GM21381 (cell line): ENCODE measurements at regions not wholly inside any gene's neighbourhood (a gene's known extent, or its start where the extent isn't known, plus 50 kb on each side); places are given as distances from the start of the nearest gene placed in this dataset.

ENCODE experiments used
- ATAC-seq: cut with Tn5 transposase; IDR thresholded peaks from one replicate; pipeline ENCODE4 v1.9.1; 2021; ENCODE audit warnings: mild to moderate bottlenecking, moderate library complexity; ENCODE audit not compliant: unreplicated experiment

- no peak for ATAC-seq
These were observed 779.3 kb downstream of the ARAP2 start for GRCh38 chr4:35464964-35465528.

DNA sequence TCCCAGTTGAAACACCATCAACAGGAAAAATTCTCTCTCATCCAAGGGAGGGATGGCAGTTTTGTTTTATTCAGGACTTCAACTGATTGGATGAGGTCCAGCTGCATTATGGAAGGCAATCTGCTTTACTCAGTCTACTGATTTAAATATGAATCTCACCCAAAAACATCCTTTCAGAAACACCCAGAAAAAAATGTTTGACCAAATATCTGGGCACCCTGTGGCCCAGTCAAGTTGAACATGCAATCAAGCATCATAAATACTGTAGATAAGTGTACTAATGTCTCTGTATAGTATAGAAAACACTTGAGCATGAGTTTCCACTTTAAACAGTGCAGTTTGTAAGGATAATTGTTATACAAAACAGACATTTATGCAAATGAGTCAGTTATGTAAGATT is 753.2 kb downstream of the ARAP2 start:
- no peak for ATAC-seq

- ATAC-seq: no peak
These were observed 750.3 kb downstream of the ARAP2 start for GRCh38 chr4:35493977-35494376.

DNA sequence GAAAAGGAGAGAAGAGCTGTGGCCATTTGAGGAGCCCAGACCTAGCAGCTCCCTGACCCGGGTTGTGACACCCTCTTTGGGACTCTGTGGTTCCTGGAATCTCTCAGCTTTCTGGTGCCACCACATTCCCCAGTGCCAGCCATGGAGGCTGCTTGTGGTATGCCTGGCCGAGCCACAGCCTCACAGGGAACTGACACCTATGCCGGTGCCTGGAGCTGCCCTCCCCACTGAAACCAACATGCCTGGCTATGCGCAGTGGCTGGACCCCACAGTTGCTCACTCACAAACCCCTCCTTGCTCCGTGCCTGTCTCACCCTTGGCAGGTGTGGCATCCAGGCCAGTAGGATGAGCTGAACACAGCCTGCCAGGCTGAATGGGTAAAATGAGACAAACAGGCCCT is 749.4 kb downstream of the ARAP2 start:
- no peak for ATAC-seq

DNA sequence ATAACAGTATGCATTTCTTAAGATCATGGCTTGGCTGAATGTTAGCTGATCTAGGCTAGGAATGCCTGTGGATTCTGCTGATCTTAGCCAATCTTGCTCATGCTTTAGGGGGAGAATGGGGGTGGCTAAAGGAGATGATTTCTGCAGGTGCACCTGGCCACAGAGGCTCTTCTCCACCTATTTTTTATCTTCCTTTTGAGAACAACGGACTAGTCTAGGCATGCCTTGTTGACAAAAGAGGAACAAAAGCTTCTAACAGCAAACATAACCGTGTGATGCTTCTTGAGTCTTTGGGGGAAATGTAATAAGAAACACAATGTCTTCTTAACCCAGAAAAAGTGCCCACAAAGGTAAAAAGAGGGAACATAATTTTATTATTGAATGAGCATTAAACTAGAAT is 743.5 kb downstream of the ARAP2 start:
- no peak for ATAC-seq

DNA sequence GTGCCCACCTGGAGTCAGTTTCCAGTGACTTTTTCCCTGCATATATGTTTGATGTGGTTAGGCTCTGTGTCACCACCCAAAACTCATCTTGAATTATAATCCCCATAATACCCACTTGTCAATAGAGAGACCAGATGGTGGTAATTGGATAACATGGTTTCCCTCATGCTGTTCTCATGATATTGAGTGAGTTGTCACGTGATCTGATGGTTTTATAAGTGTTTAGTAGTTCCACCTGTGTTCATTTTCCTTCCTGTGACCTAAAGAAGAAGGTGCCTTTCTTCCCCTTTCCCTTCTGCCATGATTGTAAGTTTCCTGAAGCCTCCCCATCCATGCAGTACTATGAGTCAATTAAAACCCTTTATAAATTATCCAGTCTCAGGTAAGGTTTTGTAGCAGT is 740.9 kb downstream of the ARAP2 start:
- ATAC-seq: no peak

DNA sequence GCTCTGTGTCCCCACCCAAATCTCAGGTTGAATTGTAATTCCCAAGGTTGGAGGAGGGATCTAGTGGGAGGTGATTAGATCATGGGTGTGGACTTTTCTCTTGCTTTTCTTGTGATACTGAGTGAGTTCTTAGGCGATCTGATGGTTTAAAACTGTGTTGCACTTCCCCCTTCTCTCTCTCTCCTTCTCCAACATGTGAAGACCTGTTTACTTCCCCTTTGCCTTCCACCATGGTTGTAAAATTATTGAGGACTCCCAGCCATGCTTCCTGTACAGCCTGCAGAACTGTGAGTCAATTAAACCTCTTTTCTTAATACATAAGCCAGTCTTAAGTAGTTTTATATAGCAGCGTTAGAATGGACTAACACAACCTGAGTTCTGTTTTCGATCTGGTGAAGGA is 738.2 kb downstream of the ARAP2 start:
- no peak for ATAC-seq

DNA sequence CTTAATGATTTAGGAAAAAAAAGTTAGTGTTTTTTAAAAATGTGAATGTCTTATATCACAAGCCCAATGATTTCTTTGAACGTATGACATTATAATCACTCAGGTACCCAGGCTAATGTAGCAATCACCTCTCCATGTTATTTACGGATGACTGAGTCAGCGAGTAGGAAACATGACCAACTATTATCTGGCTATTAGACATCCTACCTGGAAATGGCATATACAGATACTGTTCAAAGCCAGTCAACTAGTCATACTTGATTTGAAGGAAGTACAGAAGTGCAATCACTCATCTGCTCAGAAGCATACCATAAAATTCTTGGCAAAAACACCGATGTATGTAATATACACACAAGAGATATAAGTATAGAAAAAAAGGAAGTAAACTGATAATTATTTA is 732.5 kb downstream of the ARAP2 start:
- no peak for ATAC-seq

DNA sequence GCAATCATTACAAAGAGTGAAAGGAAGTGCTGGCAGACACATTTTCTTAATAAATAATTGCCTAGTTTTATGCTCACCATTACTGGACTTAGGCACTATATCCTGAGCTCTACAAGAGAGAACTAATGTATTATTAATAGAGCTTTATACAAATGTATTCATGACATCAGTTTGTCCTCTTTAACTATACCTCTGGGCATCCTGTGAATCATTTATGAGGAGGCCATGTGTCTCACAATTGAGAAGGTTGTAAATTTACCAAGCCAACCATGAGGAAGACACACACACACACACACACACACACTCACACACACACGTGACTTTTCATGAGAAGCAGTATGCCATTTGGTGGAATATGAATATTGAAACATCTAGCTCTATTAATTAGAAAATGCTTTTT is 728.2 kb downstream of the ARAP2 start:
- ATAC-seq: no peak

GRCh38 chr4:35520059-35520458 is 724.3 kb downstream of the ARAP2 start:
- no peak for ATAC-seq

DNA sequence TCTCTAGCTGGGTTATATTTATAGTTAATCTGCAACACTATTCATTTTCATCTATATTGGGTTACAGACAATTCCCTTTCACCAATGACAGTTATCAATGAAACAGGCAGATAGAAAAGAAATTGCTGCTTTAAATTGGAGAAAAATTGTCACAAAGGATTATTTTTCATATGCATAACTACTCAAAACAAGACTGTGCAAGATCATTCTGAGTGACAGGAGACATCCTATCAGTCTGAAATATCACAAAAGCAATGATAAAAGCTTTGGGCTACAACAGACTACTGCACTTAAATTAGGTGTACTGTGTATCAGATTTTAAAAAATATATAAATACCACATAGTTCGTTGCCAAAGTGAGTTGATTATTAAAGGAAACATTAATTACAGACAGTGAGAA is 722.6 kb downstream of the ARAP2 start:
- no peak for ATAC-seq

GRCh38 chr4:35525192-35525978 is 718.9 kb downstream of the ARAP2 start:
- ATAC-seq: no peak

DNA sequence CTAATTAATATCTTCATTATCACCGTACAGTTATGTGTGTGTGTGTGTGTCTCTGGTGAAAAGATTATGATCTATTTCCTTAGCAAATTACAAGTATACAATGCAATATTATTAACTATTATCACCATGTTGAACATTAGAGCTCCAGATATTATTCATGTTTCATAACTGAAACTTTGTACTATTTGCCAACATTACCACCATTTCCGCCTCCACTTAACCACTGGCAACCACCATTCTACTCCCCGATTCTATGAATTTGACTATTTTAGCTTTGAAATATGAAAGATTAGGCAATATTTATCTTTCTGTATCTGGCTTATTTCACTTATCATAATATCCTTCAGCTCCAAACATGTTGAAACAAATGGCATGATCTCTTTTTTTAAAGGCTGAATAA is 717.9 kb downstream of the ARAP2 start:
- ATAC-seq: no peak

- ATAC-seq: no peak
These were observed 709.4 kb downstream of the ARAP2 start for GRCh38 chr4:35534962-35535361.

GRCh38 chr4:35538807-35539206 is 705.5 kb downstream of the ARAP2 start:
- ATAC-seq: no peak

DNA sequence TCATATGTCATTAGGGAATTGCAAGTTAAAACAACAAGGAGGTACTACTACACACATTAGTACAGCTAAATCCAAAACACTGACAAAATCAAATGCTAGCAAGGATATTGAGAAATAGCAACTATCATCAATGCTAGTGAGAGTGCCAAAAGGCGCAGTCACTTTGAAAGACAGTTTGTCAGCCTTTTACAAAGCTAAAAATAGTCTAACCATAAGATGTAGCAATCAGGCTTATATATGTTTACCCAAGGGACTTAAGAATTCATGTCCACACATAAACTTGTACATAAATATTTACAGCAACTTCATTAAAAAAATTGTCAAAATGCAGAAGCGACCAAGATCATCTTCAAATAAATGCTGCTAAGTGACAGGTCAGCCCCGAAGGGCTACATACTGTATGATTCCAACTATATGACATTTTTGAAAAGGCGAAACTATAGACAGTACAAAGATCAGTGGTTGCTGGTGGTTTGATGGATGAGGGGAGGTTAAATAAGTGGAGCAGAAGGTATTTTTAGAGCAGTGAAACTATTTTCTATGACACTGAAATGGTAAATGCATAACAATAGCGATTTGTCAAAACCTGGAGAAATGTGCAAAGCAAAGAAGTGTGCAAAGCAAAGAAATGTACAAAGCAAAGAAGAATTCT is 704.8 kb downstream of the ARAP2 start:
- ATAC-seq: no peak

DNA sequence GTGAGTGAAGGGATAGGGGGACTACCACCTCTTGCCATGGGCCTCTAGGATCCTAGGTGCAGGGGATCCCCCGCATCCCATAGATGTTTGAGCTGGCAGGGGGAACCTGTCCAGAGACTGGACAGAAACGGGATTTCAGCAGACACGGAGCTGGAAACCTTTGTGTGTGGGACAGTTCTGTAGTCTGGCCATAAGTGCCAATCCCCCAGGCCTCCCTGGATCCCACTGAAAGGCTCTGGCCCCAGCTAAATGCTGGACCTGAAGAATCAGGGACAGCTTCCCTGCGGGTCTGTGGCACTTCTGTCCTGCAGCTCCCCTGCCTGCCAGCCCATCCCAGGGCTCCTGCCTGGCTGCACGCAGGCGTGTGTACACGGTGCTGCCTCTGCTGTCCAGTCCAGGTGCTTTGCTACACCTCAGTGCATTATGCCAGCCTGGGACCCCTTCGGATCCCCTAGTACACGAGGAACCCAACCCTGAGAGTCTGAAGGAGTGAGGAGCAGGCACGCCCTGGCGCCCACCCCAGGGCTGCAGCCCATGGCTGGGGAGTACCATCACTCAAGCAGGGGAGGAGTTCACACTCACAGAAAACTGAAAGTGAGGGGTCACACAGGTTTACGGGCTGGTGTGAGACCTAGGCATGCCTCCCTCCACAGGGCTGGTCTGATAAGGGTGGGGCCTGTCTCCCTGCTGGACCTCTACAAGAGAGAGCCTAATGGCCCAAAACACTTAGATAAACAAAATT is 703.0 kb downstream of the ARAP2 start:
- no peak for ATAC-seq

- ATAC-seq: no peak
These were observed 702.5 kb downstream of the ARAP2 start for GRCh38 chr4:35541888-35542213.

GRCh38 chr4:35548921-35549320 is 695.4 kb downstream of the ARAP2 start:
- ATAC-seq: no peak

GRCh38 chr4:35556387-35556786 is 687.9 kb downstream of the ARAP2 start:
- no peak for ATAC-seq

DNA sequence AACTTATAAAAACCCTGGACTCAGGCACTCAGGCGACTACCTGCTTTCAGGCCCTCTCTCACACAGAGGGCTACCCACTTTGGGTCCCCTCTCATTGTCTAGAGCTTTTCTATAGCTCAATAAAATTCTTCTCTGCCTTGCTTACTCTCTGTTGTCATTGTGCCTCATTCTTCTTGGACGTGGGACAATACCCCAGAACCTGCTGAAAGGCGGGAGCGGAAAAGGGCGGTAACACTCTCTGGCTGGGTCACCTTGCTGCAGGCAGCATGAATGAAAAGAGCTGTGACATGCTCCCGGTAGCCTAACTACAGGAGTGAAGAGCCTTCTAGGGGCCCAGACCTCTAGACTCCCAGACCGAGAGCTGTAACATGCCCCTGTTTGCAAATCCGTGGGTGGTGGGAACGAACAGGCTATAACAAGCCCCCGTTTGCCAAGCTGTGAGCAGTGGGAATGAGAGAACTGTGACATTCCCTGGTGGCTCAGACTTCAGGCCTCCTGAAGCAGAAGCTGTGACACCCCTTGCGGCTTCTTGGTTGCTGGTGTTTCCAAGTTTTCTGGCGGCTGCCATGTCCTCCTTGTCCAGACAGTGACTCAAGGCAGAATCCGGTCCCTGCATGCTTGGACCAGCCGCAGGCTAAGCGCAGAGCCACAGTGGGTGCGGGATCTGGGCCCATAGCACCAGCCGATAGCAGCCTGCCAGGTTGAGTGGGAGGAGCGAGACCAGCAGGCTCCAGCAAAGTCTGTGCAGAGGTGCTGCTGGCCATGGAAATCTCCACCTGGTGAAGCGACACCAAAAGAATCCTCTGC is 684.6 kb downstream of the ARAP2 start:
- no peak for ATAC-seq
